NOMO-1 (cell line): ENCODE measurements at regions not wholly inside any gene's neighbourhood (a gene's known extent, or its start where the extent isn't known, plus 50 kb on each side); places are given as distances from the start of the nearest gene placed in this dataset.
"Not testable (repeated sequence)": the region's sequence is repeated elsewhere in the genome, so short reads cannot be mapped to it uniquely, and the experiment has no call there.

Source experiments
- DNase-seq, 2 experiments: peaks; one replicate each; lab custom pipeline; 2025; ENCODE audit not compliant: unreplicated experiment in 2 of 2; lab: John Stamatoyannopoulos, UW

GRCh38 chr3:148525621-148526020 lies 172.1 kb upstream of the AGTR1 start:
- DNase-seq, result not testable (repeated sequence)

GRCh38 chr3:148528024-148528423 lies 169.7 kb upstream of the AGTR1 start:
- no peak for DNase-seq

GRCh38 chr3:148531836-148532235 lies 165.9 kb upstream of the AGTR1 start:
- DNase-seq, result no peak

- DNase-seq, result no peak
These were observed 165.4 kb upstream of the AGTR1 start for GRCh38 chr3:148532326-148532725.

- no peak for DNase-seq
These were observed 164.9 kb upstream of the AGTR1 start for GRCh38 chr3:148532774-148533173.

GRCh38 chr3:148534089-148534988 lies 163.4 kb upstream of the AGTR1 start:
- DNase-seq, result no peak

- DNase-seq, result no peak
These were observed 162.7 kb upstream of the AGTR1 start for GRCh38 chr3:148535001-148535400.

- DNase-seq, result no peak
These were observed 157.4 kb upstream of the AGTR1 start for GRCh38 chr3:148540266-148540665.

GRCh38 chr3:148540851-148541250 lies 156.9 kb upstream of the AGTR1 start:
- no peak for DNase-seq

- no peak for DNase-seq
These were observed 150.7 kb upstream of the AGTR1 start for GRCh38 chr3:148546959-148547358.

GRCh38 chr3:148551767-148552260 lies 145.9 kb upstream of the AGTR1 start:
- DNase-seq, result no peak

- DNase-seq, result no peak
These were observed 143.3 kb upstream of the AGTR1 start for GRCh38 chr3:148554367-148554766.

- DNase-seq, result no peak
These were observed 141.0 kb upstream of the AGTR1 start for GRCh38 chr3:148556664-148557063.

- DNase-seq, result not testable (repeated sequence)
These were observed 120.1 kb upstream of the AGTR1 start for GRCh38 chr3:148577579-148577978.

- DNase-seq, result no peak
These were observed 115.6 kb upstream of the AGTR1 start for GRCh38 chr3:148582126-148582525.

- DNase-seq, result no peak
These were observed 113.9 kb upstream of the AGTR1 start for GRCh38 chr3:148583793-148584192.

- DNase-seq, result no peak
These were observed 113.3 kb upstream of the AGTR1 start for GRCh38 chr3:148584438-148584837.

- DNase-seq, result no peak
These were observed 111.9 kb upstream of the AGTR1 start for GRCh38 chr3:148585671-148586379.

GRCh38 chr3:148588291-148588690 lies 109.4 kb upstream of the AGTR1 start:
- no peak for DNase-seq

- no peak for DNase-seq
These were observed 106.2 kb upstream of the AGTR1 start for GRCh38 chr3:148591525-148591924.

- DNase-seq, result no peak
These were observed 99.1 kb upstream of the AGTR1 start for GRCh38 chr3:148598619-148599018.

GRCh38 chr3:148599481-148599880 lies 98.2 kb upstream of the AGTR1 start:
- no peak for DNase-seq
